ENCODE measurements at regions not wholly inside any gene's neighbourhood (a gene's known extent, or its start where the extent isn't known, plus 50 kb on each side); places are given as distances from the start of the nearest gene placed in this dataset.

DNA sequence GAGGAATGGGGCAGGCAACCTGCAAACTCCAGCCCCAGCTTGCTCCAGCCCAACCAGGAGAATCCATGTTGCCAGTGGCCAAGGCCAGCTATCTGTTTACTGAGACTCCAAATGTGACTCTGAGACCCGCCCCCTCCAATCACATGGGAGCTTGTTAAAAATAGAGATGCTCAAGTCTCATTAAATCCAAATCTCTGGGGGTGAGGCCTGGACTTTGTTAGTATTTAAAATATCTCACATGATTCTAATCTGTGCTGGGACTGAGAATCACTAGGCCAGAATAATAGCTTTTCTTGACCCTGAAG lies 224.2 kb upstream of the TBL1XR1 start:
- no peak overlapping the region for H3K4me3 ChIP-seq (ENCODE audit: low read length)
- H3K27me3 ChIP-seq (ENCODE audit: control insufficient read depth, insufficient read depth, low read length) = no peaks in the 10 kb centered on the region
- H3K9ac ChIP-seq (ENCODE audit: low read length) = no peak overlapping the region
- no peaks in the 10 kb centered on the region for H3K36me3 ChIP-seq (ENCODE audit: control insufficient read depth, insufficient read depth, low read length)
- peaks cover 8% of the 10 kb centered on the region for H3K4me1 ChIP-seq (ENCODE audit: control insufficient read depth, insufficient read depth, low read length)
- H3K27ac ChIP-seq (ENCODE audit: low read depth, low read length) = no peak overlapping the region

DNA sequence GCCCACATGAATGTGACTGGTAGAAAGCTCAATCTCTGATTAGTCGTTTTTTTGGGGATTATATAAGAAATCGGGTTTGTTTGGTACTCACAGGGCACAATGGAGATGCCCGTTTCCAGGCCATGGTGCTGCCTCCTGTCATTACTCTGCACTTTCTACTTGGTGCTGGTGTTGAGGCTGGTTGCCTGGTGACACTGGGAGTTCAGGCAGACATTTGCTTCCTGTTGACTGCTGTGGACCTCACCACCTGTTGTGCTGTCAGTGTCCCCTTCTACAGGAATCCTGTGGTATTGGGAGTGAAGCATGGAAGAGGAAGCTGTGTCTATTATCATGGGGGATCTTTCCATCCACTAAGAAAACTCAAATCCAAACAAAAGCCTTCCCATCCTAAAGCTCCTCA lies 227.2 kb upstream of the TBL1XR1 start:
- no peaks in the 10 kb centered on the region for H3K36me3 ChIP-seq (ENCODE audit: control insufficient read depth, insufficient read depth, low read length)
- no peak overlapping the region for H3K4me3 ChIP-seq (ENCODE audit: low read length)
- no peaks in the 10 kb centered on the region for H3K27me3 ChIP-seq (ENCODE audit: control insufficient read depth, insufficient read depth, low read length)
- peaks cover 8% of the 10 kb centered on the region for H3K4me1 ChIP-seq (ENCODE audit: control insufficient read depth, insufficient read depth, low read length)
- no peak overlapping the region for H3K27ac ChIP-seq (ENCODE audit: low read depth, low read length)
- H3K9ac ChIP-seq (ENCODE audit: low read length) = no peak overlapping the region

DNA sequence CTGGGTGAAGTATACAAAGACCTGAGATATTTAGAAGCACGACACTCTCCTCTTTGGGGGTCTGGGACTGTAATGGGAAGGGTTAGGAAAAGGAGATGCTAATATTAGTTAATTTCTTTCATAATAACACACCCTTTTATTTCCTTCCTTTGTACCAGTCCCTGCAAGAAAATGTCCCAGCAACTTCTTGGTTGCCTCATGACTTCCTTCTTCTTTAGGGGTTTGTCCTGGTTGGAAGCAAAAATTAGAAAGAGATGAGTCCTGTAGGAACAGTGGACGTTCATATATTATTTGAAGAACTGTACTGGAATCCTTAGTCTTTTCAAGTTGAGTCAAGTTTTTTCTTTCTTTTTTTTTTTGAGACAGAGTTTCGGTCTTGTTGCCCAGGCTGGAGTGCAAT lies 227.8 kb upstream of the TBL1XR1 start:
- no peak overlapping the region for H3K9ac ChIP-seq (ENCODE audit: low read length)
- H3K4me1 ChIP-seq (ENCODE audit: control insufficient read depth, insufficient read depth, low read length) = peaks cover 8% of the 10 kb centered on the region
- no peaks in the 10 kb centered on the region for H3K36me3 ChIP-seq (ENCODE audit: control insufficient read depth, insufficient read depth, low read length)
- H3K27ac ChIP-seq (ENCODE audit: low read depth, low read length) = no peak overlapping the region
- H3K27me3 ChIP-seq (ENCODE audit: control insufficient read depth, insufficient read depth, low read length) = no peaks in the 10 kb centered on the region
- no peak overlapping the region for H3K4me3 ChIP-seq (ENCODE audit: low read length)

DNA sequence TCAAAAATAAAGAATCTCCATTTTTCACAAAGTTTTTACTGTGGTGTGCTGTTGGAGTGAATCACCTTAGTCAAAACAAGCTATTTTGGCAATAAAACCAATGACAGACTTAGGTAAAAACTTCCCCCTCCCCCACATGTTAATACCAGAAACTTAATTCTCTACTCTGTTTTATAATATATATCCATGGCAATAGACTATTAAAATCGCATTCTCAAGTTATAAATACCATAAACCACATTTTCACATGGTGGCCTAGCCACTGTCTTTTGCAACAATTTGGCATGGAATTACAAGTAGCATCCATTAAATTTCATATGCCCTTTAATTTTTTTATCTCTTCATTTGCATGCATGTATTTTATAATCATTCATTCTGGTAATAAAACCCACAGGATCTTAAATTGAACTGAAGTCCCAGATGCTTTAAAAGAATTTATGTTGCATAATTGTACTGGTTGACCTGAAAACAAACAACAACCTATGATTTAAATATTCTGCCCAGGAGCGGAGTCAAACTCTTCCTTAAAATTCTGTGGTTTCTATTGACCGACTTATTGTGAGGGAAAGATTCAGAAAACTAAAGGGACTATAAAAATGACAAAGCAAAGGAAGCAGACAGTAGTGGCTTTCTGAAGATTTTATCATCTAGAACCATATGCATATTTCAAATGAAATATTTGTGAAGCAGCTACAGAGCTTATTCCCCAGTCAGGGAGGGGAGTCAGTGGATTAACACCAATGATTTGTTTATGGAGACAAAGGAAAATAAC lies 229.0 kb upstream of the TBL1XR1 start:
- Histone ChIP-seq H3K4me1 (ENCODE audit: control insufficient read depth, insufficient read depth, low read length) (peaks cover 1% of the 10 kb centered on the region), H3K36me3 (ENCODE audit: control insufficient read depth, insufficient read depth, low read length) (no peaks in the 10 kb centered on the region), H3K4me3 (ENCODE audit: low read length) (no peak overlapping the region), H3K27ac (ENCODE audit: low read depth, low read length) (no peak overlapping the region), H3K27me3 (ENCODE audit: control insufficient read depth, insufficient read depth, low read length) (no peaks in the 10 kb centered on the region), H3K9ac (ENCODE audit: low read length) (no peak overlapping the region)

DNA sequence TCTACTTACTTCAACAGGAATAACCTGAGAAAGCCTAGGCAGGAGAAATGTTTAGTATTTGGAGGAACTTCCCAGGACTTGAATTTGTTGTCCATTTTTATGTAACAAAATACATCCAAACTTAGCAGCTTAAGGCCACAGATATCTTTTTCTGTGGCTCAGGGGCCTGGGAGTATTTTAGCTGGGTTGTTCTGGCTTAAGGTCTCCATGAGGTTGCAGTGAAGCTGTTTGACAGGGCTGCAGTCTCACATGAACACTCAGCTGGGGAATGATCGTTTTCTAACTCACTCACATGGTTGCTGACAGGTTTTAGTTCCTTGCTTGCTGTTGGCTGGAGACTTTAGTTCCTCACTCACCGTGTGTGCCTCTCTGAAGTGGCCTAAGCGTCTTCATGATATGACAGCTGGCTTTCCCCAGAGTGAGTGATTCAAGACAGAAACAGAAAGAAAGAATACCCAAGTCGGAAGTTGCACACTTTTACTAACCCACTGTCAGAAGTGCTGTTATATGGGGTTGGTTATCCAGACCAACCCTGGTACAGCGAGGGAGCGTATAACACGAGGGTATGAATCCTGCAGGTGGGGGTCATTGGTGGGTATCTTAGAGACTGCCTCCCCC lies 229.7 kb upstream of the TBL1XR1 start:
- H3K9ac ChIP-seq (ENCODE audit: low read length) = no peak overlapping the region
- no peak overlapping the region for H3K27ac ChIP-seq (ENCODE audit: low read depth, low read length)
- no peak overlapping the region for H3K4me3 ChIP-seq (ENCODE audit: low read length)
- H3K4me1 ChIP-seq (ENCODE audit: control insufficient read depth, insufficient read depth, low read length) = no peaks in the 10 kb centered on the region
- H3K36me3 ChIP-seq (ENCODE audit: control insufficient read depth, insufficient read depth, low read length) = no peaks in the 10 kb centered on the region
- H3K27me3 ChIP-seq (ENCODE audit: control insufficient read depth, insufficient read depth, low read length) = no peaks in the 10 kb centered on the region

DNA sequence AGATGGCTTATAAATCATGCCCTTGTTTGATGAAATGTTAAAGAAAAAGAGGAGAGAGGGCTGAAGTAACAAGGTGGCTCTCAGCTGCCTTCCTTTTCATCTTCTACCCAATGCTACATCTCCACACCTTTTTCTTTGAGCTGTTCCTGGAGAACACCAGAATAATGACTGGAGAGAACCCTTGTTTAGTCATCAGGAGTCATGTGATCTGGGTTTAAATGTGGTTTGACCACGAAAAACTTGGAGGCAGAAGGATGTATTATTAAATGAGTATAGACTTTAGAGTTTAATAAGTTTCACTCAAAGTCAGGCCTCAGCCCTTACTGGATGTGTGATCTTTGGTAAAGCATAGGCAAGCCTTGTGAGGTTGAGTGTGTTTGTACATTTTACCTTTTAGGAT lies 230.3 kb upstream of the TBL1XR1 start:
- no peak overlapping the region for H3K4me3 ChIP-seq (ENCODE audit: low read length)
- no peaks in the 10 kb centered on the region for H3K36me3 ChIP-seq (ENCODE audit: control insufficient read depth, insufficient read depth, low read length)
- no peaks in the 10 kb centered on the region for H3K27me3 ChIP-seq (ENCODE audit: control insufficient read depth, insufficient read depth, low read length)
- no peak overlapping the region for H3K27ac ChIP-seq (ENCODE audit: low read depth, low read length)
- no peak overlapping the region for H3K9ac ChIP-seq (ENCODE audit: low read length)
- H3K4me1 ChIP-seq (ENCODE audit: control insufficient read depth, insufficient read depth, low read length) = no peaks in the 10 kb centered on the region

DNA sequence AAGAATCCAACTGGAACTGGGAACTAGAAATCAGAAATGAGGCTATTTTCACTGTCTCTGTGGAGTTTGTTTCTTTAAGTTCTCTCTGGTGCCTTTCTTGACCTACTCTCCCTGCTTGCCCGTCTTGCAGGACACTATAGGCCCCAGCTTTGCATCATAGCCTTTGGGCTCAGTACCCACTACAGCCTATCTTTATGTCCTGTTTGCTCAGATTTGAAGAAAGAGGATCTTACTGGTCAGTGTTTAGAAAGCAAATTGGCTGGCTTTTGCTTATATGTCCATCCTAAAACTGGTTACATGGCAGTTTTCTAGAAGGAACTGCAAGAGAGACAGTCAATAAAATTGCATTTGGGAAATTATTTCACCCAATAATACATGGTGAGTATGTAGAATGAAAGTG lies 231.8 kb upstream of the TBL1XR1 start:
- no peaks in the 10 kb centered on the region for H3K4me1 ChIP-seq (ENCODE audit: control insufficient read depth, insufficient read depth, low read length)
- no peak overlapping the region for H3K4me3 ChIP-seq (ENCODE audit: low read length)
- no peak overlapping the region for H3K9ac ChIP-seq (ENCODE audit: low read length)
- no peaks in the 10 kb centered on the region for H3K27me3 ChIP-seq (ENCODE audit: control insufficient read depth, insufficient read depth, low read length)
- H3K36me3 ChIP-seq (ENCODE audit: control insufficient read depth, insufficient read depth, low read length) = no peaks in the 10 kb centered on the region
- H3K27ac ChIP-seq (ENCODE audit: low read depth, low read length) = no peak overlapping the region

DNA sequence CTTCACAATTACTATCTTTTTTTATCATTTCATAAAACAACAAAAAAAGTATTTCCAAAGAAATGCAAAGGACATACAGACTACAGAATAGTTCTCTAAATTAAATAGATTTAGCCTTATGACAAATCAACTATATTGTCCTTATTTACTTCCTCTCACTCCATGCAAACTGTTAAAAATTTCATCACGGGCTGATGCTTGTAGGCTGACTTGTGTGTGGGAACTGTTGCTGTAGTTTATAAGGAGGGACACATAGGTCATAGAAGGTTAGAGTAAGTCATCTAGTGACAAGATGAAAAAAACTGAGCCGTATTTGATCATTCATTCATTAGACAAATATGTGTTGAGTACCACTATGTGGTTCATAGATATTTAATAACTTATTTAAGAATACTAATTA lies 232.5 kb upstream of the TBL1XR1 start:
- Histone ChIP-seq H3K27me3 (ENCODE audit: control insufficient read depth, insufficient read depth, low read length) (no peaks in the 10 kb centered on the region), H3K27ac (ENCODE audit: low read depth, low read length) (no peak overlapping the region), H3K4me1 (ENCODE audit: control insufficient read depth, insufficient read depth, low read length) (no peaks in the 10 kb centered on the region), H3K4me3 (ENCODE audit: low read length) (no peak overlapping the region), H3K9ac (ENCODE audit: low read length) (no peak overlapping the region), H3K36me3 (ENCODE audit: control insufficient read depth, insufficient read depth, low read length) (no peaks in the 10 kb centered on the region)

DNA sequence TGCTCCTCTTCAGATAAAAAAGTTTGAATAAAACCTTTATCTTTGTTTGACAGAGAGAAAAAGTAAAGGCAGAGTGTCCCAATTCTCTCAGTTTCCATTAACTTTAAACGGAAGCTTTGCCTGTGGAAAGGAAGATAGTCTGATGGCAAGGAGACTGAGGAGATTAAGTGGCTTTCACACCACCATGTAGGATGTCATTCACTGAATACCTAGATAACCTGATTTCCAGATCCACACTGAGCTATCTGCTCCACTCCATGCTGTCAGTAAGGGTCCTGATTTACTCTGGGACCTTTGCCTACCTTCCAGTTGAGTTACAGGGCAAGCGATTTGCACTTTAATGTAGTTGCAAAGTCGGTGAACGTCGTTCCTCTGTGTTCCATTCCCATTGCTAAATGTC lies 233.4 kb upstream of the TBL1XR1 start:
- Histone ChIP-seq H3K9ac (ENCODE audit: low read length) (no peak overlapping the region), H3K27me3 (ENCODE audit: control insufficient read depth, insufficient read depth, low read length) (no peaks in the 10 kb centered on the region), H3K36me3 (ENCODE audit: control insufficient read depth, insufficient read depth, low read length) (no peaks in the 10 kb centered on the region), H3K27ac (ENCODE audit: low read depth, low read length) (no peak overlapping the region), H3K4me3 (ENCODE audit: low read length) (no peak overlapping the region), H3K4me1 (ENCODE audit: control insufficient read depth, insufficient read depth, low read length) (no peaks in the 10 kb centered on the region)

DNA sequence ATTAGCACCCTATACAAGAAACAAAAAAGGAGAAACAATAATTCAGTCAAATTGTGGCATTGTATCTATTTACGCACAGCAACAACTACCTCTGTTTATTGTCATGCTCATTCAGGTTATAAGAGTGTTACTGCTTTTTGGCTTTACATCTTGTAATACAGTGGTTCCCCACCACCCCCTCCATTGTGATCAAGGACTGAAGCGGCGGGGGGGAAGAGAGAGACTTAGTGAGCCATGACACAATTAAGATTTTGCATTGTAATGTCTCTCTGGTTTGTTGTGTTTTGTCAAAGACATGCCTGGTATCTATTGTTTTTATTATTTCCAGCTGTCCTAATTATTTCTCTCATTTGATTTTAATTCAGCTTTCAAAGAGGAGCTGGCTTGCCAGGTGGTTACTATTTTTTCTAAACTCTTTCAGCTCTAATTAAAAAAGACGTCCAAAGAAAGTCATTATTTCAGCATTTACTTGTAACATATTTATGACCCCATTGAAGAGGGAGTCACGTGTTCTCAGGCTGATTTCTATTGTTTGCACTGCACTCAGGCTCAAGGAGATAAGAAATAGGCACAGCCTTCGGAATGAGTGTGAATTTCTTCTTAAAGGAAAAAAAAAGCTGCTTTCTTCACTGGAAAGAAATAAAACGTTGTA lies 234.4 kb upstream of the TBL1XR1 start:
- H3K9ac ChIP-seq (ENCODE audit: low read length) = no peak overlapping the region
- H3K4me1 ChIP-seq (ENCODE audit: control insufficient read depth, insufficient read depth, low read length) = no peaks in the 10 kb centered on the region
- H3K36me3 ChIP-seq (ENCODE audit: control insufficient read depth, insufficient read depth, low read length) = no peaks in the 10 kb centered on the region
- H3K4me3 ChIP-seq (ENCODE audit: low read length) = no peak overlapping the region
- no peaks in the 10 kb centered on the region for H3K27me3 ChIP-seq (ENCODE audit: control insufficient read depth, insufficient read depth, low read length)
- H3K27ac ChIP-seq (ENCODE audit: low read depth, low read length) = no peak overlapping the region

DNA sequence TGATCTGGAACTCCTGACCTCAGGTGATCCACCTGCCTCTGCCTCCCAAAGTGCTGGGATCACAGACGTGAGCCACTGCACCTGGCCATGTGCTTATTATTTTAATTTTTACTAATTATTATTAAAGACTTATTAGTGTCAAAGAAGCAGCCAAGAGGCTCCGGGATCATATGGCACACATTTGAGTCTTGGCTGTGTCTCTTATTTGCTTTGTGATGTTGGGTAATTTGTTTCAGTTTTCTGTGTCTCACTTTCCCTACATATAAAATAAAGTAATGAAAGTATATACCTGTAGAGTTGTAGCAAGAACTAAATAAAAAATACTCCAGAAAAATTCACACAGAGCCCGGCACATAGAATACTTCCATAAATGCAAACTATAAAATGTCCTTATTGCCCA lies 238.0 kb upstream of the TBL1XR1 start:
- Histone ChIP-seq H3K4me3 (ENCODE audit: low read length) (no peak overlapping the region), H3K9ac (ENCODE audit: low read length) (no peak overlapping the region), H3K27ac (ENCODE audit: low read depth, low read length) (no peak overlapping the region), H3K27me3 (ENCODE audit: control insufficient read depth, insufficient read depth, low read length) (no peaks in the 10 kb centered on the region), H3K4me1 (ENCODE audit: control insufficient read depth, insufficient read depth, low read length) (peaks cover 8% of the 10 kb centered on the region), H3K36me3 (ENCODE audit: control insufficient read depth, insufficient read depth, low read length) (no peaks in the 10 kb centered on the region)

DNA sequence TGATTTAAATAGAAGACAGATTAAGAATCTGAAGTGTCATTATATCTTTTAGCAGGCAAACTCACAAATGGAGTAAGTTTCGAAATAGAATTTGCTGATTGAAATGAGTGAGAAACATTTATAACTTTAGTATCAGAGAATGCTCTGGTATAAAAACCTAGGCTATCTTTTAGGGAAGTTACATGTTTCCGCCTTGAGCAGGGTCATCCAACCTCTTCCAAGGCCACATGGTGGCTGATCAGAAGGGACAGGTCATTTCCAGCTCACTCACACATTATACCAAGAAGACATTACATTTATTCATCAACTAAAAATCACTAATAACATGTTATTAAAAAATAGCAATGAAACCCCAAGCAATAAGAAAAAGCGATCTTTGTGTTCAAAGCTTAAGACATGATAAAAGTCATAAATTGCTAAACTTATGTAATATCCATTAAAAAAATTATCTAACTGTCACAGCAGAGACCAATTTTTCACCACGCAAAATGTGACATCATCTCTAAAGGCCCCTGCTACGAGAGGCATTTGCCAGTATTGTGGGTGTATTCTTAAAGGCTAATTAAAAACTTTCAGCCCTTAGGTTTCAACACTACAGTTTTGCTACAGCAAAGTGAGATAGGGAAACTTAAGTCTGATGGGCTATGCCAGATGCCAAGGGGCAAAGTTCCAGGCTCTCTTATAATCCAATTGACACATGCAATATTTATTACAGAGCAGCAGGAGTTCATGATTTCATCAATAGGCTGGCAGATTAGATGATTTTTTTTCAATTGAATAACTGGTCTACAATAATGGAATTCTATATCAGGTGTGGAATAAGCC lies 240.4 kb upstream of the TBL1XR1 start:
- no peaks in the 10 kb centered on the region for H3K27me3 ChIP-seq (ENCODE audit: control insufficient read depth, insufficient read depth, low read length)
- H3K9ac ChIP-seq (ENCODE audit: low read length) = no peak overlapping the region
- no peak overlapping the region for H3K4me3 ChIP-seq (ENCODE audit: low read length)
- no peaks in the 10 kb centered on the region for H3K36me3 ChIP-seq (ENCODE audit: control insufficient read depth, insufficient read depth, low read length)
- peaks cover 11% of the 10 kb centered on the region for H3K4me1 ChIP-seq (ENCODE audit: control insufficient read depth, insufficient read depth, low read length)
- no peak overlapping the region for H3K27ac ChIP-seq (ENCODE audit: low read depth, low read length)

All from rectal smooth muscle tissue (tissue), 1 donor.